ENCODE measurements at regions not wholly inside any gene's neighbourhood (a gene's known extent, or its start where the extent isn't known, plus 50 kb on each side); places are given as distances from the start of the nearest gene placed in this dataset.

GRCh38 chr6:109227646-109228045 lies 132.3 kb downstream of the CEP57L1 start:
- no peak for DNase-seq (ENCODE audit: low read depth in 3 of 3)

- no peak for DNase-seq (ENCODE audit: low read depth in 3 of 3)
These were observed 131.0 kb downstream of the CEP57L1 start for GRCh38 chr6:109226353-109226752.

DNA sequence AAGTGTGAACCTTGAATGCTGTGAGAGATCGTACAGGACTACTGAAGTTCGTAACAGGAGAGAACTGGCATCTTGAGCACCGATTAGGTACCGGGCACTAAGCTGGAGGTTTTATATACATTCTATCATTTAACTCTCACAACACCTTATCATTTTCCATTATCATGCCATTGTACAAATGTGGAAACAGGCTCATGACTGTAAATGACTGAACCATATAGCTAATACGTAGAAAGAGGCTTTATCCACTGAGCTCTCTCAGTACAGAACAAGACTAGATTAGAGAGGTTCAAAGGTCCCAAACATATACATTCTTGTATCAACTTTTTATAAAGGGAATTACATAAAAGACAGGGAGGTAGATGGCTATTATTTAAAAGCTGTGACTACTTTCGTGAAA lies 130.6 kb downstream of the CEP57L1 start:
- no peak for DNase-seq (ENCODE audit: low read depth in 3 of 3)

DNA sequence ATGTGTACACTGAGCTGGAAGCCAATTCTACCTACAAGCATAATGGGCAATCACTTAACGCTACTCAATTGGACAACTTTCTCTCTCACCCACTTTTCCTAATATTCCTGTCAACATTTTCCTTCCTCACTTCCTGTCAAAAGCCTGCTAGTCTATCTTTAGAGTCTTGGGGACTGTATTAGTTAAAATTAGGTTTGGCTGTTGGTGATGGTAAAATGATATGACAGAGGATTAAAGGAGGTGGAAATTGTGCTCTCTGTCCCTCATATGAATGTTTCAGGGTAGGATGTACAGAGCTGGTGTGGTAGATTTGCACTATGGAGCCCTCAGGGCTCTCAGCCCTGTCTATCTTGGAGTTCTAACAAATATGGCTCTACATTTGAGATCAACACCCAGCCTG lies 129.7 kb downstream of the CEP57L1 start:
- DNase-seq (ENCODE audit: low read depth in 3 of 3): no peak

DNA sequence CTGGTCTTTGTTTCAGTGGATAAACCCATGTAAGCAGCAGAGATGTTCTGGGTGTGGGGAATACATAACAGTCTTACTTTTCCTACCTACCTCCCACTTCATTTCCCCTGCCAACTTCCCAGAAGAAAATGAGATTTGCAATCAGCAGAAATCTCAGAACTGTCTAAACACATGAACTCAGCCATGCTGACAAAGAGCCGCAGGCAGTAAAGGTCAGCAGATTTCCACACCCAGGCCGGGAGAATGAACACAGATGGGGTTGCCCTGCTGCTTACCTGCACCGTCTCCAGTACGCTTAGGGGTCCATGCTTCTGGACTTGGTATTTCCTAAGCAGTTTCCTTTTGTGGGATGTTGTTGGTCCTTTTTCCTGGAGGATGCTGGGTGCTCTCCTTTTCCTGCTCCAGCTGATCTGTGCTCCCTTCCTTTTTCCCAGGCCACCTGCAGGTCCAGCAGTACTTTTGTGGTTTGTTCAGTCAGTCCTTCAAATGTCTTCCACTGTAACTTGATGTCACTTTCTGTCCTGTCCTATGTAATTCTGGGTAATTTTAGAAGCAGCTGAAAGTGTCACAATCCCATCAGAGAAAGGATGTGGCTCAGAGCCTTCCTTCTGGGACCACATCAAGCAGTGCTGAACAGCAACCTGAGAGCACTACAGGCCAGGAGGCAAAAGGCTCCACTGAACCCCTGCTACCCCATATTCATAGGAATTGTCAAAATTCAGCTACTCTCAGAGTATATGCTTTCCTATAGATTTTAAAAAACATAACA lies 129.0 kb downstream of the CEP57L1 start:
- DNase-seq (ENCODE audit: low read depth in 3 of 3): no peak

GRCh38 chr6:109222848-109223247 lies 127.5 kb downstream of the CEP57L1 start:
- no peak for DNase-seq (ENCODE audit: low read depth in 3 of 3)

- no peak for DNase-seq (ENCODE audit: low read depth in 3 of 3)
These were observed 126.4 kb downstream of the CEP57L1 start for GRCh38 chr6:109221543-109222195.

Data from stimulated activated CD4-positive, alpha-beta T cell treated with anti-CD3 and anti-CD28 coated beads, TNF-alpha, amount 100 ng/mL, for 24 hours (primary cell).